ENCODE measurements at regions not wholly inside any gene's neighbourhood (a gene's known extent, or its start where the extent isn't known, plus 50 kb on each side); places are given as distances from the start of the nearest gene placed in this dataset.

DNA sequence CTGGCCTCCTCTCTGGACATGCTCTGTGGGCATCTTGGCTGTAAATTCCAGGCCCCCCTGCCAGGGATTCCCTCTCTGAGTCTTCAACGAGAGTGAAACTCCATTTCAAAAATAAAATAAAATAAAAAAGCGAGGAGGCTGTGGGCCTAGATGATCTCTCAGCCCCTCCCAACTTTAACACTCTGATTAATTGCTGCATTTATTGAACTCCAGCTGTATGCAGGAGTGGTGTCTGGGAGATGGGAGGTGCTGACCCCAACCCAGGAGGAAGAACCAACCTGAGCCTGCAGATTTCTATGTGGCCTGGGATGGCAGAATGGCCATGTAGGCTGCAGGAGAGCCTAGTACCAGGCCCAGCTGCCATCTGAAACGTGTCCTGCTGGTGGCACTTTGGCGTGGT, 154.5 kb upstream of the IER5L start:
- Mint-ChIP-seq H3K36me3 (peaks cover 7 to 16% of the 10 kb centered on the region in 2 donors), H3K27ac (peak overlapping the region in 1 of 2 donors; percentile 56), H3K9me3 (peaks cover 10 to 13% of the 10 kb centered on the region in 2 donors)
- ATAC-seq (no peak), DNase-seq (ENCODE audit: low spot score in 2 of 2) (no peak)

DNA sequence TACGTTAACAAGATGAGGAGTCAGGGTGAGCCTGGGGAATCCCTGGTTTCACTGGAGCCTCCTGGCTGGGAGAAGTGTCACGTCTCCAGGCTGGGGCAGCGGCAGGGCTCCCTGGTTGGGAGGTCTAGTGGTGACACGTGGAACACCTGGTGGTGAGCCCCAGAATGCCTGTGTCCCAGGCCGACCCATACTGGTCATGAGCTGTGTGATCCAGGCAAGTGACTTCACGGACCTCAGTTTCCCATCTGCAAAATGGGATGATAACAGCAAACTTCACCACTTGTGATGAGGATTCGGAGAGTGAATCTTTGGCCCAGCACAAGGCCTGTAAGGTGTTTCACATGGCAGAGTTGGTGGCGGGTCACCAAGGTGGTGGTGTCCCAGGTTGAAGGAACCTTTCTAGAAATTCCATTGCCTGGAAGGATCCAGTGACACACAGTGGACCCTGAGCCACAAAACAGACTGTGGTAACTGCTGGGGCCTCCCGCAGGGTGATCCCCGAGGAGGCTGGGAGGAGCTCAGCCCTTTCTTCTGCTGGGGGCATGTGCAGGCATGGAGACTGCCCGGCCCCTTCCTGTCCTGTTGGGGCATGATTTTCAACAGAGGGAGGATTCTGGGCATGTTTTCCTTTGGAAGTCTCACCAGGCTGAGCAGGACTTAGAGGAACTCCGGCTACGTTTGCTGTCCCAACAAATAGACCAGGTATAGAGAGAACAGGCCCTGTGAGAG, 153.9 kb upstream of the IER5L start:
- Mint-ChIP-seq H3K9me3 (peaks cover 10 to 13% of the 10 kb centered on the region in 2 donors), H3K27ac (peak overlapping the region in 1 of 2 donors; percentile 56), H3K36me3 (peaks cover 7 to 16% of the 10 kb centered on the region in 2 donors)
- no peak for ATAC-seq
- no peak for DNase-seq (ENCODE audit: low spot score in 2 of 2)

DNA sequence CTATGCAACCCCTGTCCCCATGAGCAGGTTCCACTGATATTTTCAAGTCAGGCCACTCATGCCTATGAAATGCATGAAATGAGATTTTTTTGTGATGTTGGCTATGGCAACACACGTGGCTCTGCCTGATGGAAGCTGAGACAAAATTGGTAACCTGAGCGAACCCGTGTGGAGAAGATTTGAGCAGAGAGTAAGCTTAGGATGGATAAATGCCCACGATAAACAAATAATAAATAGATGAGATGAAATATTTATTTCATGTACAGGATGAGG, 153.4 kb upstream of the IER5L start:
- Mint-ChIP-seq H3K36me3 (peaks cover 7 to 16% of the 10 kb centered on the region in 2 donors), H3K27ac (peak overlapping the region in 1 of 2 donors; percentile 33), H3K9me3 (peaks cover 10 to 13% of the 10 kb centered on the region in 2 donors)
- ATAC-seq = no peak
- no peak for DNase-seq (ENCODE audit: low spot score in 2 of 2)

DNA sequence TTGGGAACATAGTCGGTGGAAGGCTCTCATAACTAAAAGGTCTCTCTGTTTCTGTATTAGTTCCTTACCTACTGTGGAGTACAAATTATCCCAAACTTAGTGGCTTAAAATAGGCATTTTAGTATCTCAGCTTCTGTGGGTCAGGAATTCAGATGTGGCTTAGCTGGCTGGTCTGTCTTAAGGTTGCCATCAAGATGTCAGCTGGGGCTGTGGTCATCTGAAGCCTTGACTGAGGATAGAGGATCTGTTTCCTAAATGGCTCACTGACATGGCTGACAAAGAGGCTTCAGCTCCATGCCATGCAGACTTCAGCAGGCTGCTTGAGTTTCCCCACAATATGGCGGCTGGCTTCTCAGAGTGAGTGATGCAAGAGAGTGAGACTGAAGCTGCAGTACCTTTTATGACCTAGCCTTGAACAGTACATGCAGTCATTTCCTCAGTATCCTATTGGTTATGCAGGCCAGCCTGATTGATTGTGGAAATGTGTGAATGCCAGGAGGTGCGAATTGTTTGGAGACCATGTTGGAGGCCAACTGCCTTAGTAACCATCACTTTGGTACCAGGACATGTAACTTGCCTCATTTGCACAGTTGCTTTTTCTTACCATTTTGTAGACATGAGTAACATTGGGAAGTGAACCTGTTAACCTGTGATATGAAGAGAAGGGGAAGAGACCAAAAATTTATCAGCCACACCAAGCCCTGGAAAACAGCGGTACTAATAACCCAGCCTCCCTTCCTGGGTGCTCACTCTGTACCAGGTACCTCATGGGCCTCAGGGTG, 152.8 kb upstream of the IER5L start:
- H3K9me3 Mint-ChIP-seq = peaks cover 10 to 13% of the 10 kb centered on the region in 2 donors
- ATAC-seq = peak in 1 of 2 donors; percentile 32
- H3K36me3 Mint-ChIP-seq = peaks cover 7 to 16% of the 10 kb centered on the region in 2 donors
- H3K27ac Mint-ChIP-seq = no peak overlapping the region
- DNase-seq (ENCODE audit: low spot score in 2 of 2) = no peak

DNA sequence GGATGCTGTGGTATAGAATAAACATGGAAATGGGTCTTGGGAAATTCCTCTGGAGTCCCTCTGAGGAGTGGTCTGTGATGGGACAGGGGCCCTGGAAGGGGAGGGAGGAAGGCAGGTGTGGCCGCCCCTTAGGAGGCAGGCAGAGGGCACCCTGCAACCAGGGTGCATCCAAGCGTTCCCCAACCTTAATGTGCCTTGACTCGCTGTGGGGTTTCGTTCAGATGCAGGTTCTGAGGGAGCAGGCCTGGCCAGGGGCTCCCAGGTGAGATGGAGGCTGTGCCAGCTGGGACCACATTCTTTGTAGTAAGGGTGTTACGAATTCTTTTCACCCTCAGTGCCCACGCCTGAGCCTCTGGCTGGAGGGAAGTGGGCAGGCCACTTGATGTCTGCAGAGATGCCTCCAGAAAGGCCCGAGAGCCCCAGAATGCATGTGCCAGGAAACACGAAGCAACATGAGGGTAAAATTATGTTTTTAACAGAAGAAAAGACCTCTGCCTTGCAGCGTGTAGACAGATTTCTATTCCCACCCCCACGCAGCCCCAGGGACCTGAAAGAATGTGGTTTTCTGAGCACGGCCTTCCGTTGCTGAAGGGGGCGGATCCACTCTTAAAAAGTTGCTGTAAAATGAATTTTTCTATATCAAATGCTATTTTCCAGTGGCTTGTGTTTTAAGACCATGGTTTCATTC, 150.4 kb upstream of the IER5L start:
- DNase-seq (ENCODE audit: low spot score in 2 of 2) (no peak), ATAC-seq (peak; percentile 39 to 52)
- H3K9me3 Mint-ChIP-seq = peaks cover 10 to 13% of the 10 kb centered on the region in 2 donors
- H3K36me3 Mint-ChIP-seq = peaks cover 7 to 16% of the 10 kb centered on the region in 2 donors
- H3K27ac Mint-ChIP-seq = no peak overlapping the region

DNA sequence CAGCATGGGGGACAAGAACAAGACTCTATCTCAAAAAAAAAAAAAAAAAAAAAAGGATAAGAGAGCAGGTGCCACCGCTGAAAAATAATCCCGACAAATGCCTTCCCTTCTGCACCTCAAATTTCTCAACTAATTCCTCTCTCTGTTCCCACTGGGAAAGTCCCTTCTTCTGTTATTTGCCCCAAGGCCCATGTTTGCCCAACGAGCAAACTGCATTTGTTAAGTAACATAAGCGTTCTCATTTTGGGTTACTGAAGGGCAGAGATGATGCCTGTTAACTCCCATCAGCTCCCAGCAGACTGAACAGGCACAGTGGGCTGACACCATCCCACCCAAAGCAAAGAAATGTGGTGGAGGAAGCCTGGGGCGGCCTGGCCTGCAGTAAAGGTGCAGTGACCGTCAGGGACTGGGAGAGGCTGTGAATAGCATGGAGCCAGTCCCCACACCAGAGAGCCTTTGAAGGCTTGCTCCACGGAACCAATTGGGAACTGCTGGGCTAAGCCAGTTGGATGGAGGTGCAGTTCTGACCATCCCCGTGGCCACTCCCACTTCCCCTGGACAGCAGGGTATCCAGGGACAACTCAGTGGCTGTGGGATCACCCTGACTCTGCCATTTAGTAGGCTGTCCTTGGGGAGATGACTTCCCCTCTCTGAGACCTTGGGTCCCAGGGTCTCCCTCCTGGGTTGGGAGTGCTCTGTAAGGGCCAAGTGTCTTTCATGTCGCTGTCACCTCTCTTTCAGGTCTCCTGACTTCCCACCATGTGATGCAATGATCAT, 149.7 kb upstream of the IER5L start:
- DNase-seq (ENCODE audit: low spot score in 2 of 2) (no peak), ATAC-seq (no peak)
- Mint-ChIP-seq H3K27ac (no peak overlapping the region), H3K36me3 (peaks cover 7 to 16% of the 10 kb centered on the region in 2 donors), H3K9me3 (peaks cover 10 to 13% of the 10 kb centered on the region in 2 donors)

DNA sequence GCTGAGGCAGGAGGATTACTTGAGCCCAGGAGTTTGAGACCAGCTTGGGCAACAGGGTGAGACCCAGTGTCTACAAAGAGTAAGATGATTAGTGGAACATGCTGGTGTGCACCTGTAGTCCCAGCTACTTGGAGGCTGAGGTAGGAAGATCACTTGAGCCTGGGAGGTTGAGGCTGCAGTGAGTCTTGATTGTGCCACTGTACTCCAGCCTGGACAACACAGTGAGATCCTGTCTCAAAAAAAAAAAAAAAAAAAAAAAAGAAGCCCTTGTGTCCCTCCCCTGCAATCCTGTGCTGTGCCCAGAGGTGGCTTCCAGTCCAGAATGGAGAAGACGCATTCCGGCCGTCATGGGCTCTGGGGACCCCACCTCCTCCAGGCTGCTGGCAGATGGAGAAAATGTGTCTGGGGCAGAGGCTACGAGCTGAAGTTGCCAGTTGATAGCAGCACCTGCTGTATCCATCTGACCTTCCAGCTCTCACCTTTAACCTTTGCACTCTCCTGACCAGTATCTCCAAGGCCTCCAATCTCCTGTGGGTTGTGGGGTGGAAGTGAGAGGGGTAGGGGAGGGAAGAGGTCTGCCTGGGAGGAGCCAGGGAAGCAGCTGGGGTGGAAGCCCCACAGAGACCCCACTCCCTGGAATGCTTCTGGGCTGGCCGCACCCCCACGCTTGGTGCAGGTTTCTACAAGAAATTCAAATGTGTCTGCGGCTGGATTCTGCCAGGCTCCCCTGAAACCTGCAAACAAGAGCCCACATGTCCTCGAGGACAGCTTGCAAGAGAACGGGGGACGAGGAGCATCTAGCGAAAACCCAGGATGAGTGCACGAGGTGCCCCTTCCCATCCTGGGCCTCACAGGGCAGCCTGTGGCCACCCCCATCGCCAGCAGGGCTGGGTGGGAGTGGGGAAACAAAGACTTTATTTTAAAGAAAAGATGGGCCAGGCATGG, 148.3 kb upstream of the IER5L start:
- Mint-ChIP-seq H3K27ac (no peak overlapping the region), H3K36me3 (peaks cover 7 to 13% of the 10 kb centered on the region in 2 donors), H3K9me3 (peaks cover 8% of the 10 kb centered on the region in 2 donors)
- no peak for DNase-seq (ENCODE audit: low spot score in 2 of 2)
- ATAC-seq = no peak

DNA sequence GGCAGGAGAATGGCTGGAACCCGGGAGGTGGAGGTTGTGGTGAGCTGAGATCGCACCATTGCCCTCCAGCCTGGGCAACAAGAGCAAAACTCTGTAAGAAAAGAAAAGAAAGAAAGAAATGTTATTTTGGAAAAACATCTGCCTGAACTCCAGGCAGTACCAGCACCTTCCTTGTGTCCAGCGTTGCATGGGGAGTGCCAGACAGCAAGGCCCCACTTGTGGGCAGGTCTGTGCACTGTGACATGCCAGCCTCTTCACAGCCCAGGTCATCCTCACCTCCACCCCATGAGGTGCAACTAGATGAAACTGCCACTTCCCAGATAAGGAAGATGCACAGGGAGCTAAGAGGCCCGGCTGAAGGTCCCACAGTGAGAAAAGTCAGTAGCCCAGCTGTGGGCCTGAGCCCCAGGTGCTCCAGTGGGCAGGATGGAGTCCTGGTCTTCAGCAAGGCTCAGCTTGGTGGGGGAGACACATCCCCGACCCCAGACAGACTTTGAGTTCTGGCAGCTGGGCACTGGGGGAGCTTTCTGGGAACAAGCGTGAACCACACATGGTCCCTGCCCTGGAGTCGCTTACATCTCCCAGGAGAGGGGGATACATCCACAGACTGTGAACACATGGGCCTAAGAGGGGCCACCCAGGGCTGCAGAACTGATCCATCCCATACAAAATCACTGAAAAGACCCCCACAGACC, 146.9 kb upstream of the IER5L start:
- ATAC-seq (no peak), DNase-seq (ENCODE audit: low spot score in 2 of 2) (no peak)
- Mint-ChIP-seq H3K9me3 (no peaks in the 10 kb centered on the region), H3K36me3 (no peaks in the 10 kb centered on the region), H3K27ac (no peak overlapping the region)

DNA sequence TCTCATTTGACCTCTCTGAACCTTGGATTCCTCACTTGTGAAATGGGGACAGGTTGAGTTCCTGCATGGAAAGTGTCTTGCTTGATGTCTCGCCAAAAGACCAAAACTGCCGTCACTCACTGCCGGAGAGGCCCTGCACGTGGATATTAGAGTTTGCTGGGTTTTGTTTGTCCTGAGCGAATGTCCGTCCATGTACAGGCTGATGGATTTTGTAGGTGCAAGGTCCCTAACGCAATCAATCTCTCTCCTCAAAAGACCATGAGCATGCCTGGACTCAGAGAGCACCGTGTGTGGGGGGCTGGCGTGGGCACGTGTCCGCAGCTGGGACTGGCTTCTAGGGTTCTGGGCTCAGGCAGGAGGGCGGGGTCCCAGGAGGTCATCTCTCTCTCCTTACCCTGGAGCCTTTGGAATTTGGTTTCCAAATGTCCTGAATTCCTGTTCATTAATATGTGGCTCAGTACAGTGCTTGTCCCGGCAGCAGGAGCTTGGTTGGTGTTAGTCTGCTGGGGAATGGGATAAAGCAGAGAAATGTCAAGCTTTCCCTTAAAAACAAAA, 146.0 kb upstream of the IER5L start:
- no peak for DNase-seq (ENCODE audit: low spot score in 2 of 2)
- H3K27ac Mint-ChIP-seq = no peak overlapping the region
- H3K36me3 Mint-ChIP-seq = no peaks in the 10 kb centered on the region
- no peak for ATAC-seq
- H3K9me3 Mint-ChIP-seq = no peaks in the 10 kb centered on the region

DNA sequence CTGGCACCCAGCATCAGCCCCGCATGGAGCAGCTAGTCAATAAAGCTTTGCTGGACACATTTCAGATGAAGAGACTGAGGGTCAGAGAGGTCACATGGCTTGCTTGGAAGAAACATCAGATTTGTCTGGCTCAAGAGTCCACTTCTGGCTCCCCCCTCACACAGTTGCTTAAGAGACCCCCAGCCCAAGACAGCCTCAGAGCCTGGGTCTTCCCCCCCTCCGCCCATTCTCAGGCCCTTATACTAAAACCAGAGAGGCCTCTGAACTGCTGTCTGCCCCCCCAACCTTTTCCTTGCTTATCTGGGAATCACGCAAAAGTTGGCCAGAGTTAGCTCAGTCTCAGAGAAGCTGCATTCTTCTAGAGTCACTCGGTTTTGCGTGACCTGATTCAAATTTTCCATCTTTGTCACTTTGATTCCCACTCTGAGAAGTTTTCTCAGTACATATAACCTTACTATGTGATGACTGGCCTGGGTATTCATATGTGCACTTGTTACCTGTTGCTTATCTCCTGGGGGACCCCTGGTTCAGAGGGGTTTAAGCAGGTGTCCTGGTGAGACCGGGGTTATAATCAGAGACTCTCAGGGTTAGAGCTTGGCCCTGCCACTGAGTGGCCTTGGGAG, 145.4 kb upstream of the IER5L start:
- H3K9me3 Mint-ChIP-seq = no peaks in the 10 kb centered on the region
- no peak overlapping the region for H3K27ac Mint-ChIP-seq
- no peak for DNase-seq (ENCODE audit: low spot score in 2 of 2)
- peak; percentile 30 to 58 for ATAC-seq
- no peaks in the 10 kb centered on the region for H3K36me3 Mint-ChIP-seq

DNA sequence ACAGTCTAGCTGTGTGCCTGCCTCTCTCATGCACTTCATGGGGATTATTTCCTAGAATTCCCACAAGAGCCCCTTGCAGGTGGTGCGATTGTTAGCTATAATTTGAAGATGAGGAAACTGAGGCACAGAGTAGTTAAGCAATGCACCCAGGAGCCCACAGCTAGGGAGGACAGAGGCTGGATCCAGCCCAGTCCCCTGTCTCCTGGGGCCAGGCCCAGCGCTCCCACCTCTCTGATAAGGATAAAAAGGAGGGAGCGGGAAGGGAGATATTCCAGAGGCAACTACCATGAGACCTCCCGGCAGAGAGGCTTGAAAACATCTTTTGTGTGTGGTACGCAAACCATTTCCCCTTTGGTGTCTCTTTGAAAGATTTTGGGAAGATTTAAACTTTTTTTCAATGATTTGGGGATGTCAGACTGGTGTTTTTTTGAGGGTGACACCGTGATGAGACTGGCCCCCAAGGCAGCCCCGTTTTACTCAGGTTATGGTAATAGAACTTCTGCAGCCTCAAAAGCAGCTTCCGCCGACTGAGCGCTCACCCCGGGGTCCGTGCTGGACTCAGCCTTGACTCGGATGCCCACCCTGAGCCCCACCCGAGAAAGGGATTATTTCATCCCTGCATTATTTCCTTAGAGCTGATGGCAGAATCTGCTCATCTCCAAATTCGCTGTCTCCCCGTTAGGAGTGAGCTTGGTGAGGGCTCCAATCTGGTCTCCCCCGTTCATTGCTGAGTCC, 144.7 kb upstream of the IER5L start:
- Mint-ChIP-seq H3K36me3 (no peaks in the 10 kb centered on the region), H3K27ac (peak overlapping the region in 1 of 2 donors; percentile 8), H3K9me3 (no peaks in the 10 kb centered on the region)
- no peak for DNase-seq (ENCODE audit: low spot score in 2 of 2)
- ATAC-seq = no peak

DNA sequence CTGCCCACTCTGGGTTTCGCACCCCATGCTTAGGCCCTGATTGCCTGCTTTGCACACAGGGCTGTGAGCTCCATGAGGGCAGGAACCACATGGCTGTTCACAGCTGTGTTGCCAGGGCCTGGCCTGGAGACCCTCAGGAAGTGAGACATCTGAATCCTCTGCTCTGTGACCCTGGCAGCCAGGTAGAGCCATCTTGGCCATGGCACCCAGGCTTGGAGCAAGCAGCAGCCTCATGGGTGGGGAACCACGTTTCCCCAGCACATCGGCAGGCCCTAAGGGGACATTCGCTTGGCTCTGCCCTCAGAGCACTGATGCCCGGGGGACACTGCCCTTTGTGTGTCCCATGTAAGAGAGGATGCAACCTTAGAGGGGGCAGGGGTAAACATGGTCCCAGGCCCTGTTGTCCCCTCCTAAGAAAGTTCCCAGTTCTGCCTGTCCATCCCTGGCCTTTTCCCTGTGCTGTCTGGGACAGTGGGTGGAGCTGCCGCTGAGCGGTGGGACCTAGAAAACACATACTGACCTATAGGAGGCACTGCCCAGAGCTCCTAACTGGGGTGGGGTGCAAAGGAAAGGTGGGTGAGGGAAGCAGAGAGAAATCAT, 144.1 kb upstream of the IER5L start:
- Mint-ChIP-seq H3K9me3 (no peaks in the 10 kb centered on the region), H3K36me3 (no peaks in the 10 kb centered on the region), H3K27ac (peak overlapping the region in 1 of 2 donors; percentile 8)
- DNase-seq (ENCODE audit: low spot score in 2 of 2) = no peak
- no peak for ATAC-seq

DNA sequence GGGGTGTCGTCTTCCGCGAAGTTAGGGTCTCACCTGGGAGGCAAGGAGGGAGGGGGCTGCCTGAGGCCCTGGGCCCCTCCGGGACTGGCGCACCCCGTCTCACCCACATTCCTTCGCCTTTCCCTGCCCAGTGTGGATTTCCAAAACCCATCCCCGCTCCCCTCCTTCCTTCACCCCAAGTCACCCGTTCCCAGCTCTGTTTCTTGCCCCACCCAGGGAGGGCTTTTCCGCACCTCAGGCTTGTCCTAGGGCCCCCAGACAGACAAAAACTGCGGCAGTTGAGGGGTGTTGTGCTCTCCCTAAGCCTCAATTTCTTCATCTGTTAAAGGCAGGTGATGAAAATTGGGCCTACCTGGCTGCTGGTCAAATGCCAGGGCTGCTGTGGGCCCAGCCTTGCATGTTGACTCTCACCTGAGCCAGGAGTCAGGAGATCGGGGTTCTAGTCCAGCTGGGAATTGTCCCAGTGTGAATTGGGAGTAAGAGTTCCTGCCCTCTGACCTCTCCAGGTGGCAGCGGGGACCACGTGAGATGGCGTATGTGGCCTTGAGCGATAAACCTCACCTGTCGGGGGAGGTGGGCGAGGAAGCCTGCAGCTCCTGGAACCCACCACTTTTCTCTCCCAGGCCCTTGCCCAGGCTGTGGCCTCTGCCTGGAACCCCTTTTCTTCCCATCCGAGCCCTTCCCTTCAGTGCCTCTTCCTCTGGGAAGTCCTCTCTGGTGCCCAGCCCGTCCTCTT, 143.4 kb upstream of the IER5L start:
- Mint-ChIP-seq H3K36me3 (no peaks in the 10 kb centered on the region), H3K27ac (peak overlapping the region in 1 of 2 donors; percentile 82), H3K9me3 (no peaks in the 10 kb centered on the region)
- ATAC-seq (no peak), DNase-seq (ENCODE audit: low spot score in 2 of 2) (peak in 1 of 2 donors; percentile 52)

All from activated naive CD4-positive, alpha-beta T cell treated with anti-CD3 and anti-CD28 coated beads, Interleukin-2, amount 50 U/mL, for 72 hours (primary cell).